GM12875 (cell line): ENCODE measurements at regions not wholly inside any gene's neighbourhood (a gene's known extent, or its start where the extent isn't known, plus 50 kb on each side); places are given as distances from the start of the nearest gene placed in this dataset.

Experiments used
- H3K4me3 ChIP-seq: one replicate; pipeline ENCODE4 v1.5.1; 2011; ENCODE audit warnings: low read depth, low read length, control low read depth
- CTCF ChIP-seq: IDR thresholded peaks from 2 replicates; pipeline ENCODE4 v1.5.1; 2011; ENCODE audit warnings: low read depth, mild to moderate bottlenecking, control low read depth, inconsistent platforms, low read length, moderate library complexity, borderline replicate concordance; ENCODE audit not compliant: insufficient read depth

DNA sequence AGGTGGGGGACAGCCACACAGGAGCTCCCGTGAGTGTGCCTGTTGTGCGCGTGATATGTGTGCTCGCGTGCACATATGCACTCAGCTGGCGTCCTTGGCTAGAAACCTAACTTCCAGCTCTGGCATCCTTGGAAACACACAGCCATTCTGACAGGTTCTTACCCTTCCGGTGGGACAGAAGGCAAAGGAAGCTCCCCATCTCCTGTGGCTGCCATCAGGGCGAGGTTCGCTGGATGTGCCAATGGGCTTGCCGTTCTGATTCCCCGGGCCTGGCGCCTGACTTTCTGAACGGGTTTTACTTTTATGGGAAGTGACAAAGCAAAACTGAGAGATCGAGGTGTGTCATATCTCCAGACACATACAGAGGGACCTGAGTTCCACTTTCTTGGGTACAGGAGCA, 124.7 kb downstream of the PAPOLA start:
- no peak for TF ChIP-seq CTCF
- H3K4me3 ChIP-seq: no peak overlapping the region

DNA sequence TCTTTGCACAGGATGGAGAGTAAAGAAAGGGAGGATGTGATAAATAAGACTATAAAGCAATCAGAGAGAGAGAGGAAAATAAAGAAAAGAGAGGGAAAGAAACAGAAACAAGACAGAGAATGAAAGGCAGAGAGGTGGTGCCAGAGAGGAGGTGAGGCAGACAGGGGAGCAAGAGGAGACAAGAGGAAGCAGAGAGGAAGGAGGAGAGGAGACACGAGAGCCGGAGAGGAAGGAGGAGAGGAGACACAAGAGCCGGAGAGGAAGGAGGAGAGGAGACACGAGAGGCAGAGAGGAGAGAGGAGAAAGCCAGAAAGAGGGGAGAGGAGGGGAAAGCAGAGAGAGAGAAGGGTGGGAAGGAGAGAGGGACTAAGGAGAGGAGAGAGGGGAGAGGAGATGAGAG, 125.2 kb downstream of the PAPOLA start:
- no peak for TF ChIP-seq CTCF
- no peak overlapping the region for H3K4me3 ChIP-seq

DNA sequence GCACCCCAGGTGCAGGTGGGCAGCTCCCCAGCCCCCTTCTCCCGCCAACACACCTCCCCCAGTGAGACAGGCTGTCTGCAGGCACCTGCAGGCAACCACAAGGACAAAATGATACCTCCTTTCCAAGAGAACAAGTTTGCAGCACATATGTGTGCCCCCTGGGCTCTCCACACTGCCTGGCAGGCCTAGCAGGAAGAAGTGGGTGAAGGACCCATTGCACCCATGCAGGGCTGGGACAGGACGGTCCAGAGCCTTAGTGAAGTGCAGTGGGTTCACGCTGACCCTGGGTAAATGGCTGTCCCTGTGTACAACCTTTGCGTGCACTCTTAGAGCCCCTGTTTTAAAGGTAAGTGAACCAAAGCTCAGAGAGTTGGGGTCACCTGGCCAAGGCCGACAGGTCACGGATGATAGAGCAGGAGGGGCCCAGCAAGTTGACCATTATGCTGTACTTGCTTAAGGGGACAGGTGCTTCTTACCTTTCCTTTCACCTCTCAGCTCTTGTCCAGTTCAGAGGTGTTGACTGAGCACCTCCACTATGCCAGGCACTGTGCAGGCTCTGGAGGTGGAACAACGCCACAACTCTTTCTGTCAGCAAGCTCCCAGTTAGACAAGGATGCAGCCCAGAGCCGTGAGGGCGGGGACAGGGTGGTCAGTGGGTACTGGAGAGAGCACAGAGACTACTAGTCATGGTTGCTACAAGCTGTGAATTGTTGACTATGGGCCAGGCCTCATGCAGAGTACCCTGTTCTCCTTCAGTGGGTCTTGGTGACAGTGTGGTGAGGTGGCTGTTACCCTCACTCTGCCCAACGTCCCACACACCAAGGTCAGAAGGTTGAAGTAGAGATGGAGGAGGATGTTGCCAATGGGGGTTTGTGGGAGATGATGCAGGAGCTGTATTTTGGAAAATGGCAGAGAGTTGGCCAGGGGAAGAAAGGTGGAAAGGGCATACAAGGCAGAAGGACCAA, 125.9 kb downstream of the PAPOLA start:
- no peak for TF ChIP-seq CTCF
- no peak overlapping the region for H3K4me3 ChIP-seq

DNA sequence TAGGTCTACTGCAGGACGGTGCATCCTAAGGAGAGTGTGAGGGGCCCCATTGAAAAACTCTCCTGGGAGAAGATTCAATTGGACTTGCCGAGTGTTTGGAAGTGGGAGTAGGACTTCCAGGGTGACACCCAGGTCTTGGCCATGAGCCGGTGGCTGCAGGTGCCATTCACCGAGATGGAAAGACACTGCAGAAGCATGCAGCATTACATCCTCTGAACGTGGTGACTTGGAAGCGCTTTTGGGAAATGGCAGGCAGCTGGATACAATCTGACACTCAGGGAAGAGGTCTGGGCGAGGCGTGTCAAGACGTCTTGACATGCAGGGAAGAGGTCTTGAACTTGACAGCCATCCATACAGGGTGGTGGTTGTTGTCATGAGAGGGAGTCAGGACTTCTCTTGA, 126.9 kb downstream of the PAPOLA start:
- no peak for TF ChIP-seq CTCF

GRCh38 chr14:96629558-96630222, 127.5 kb downstream of the PAPOLA start:
- TF ChIP-seq CTCF: no peak
- H3K4me3 ChIP-seq: no peak overlapping the region

More for the DNA sequence above, 126.9 kb downstream of the PAPOLA start:
- no peak overlapping the region for H3K4me3 ChIP-seq

DNA sequence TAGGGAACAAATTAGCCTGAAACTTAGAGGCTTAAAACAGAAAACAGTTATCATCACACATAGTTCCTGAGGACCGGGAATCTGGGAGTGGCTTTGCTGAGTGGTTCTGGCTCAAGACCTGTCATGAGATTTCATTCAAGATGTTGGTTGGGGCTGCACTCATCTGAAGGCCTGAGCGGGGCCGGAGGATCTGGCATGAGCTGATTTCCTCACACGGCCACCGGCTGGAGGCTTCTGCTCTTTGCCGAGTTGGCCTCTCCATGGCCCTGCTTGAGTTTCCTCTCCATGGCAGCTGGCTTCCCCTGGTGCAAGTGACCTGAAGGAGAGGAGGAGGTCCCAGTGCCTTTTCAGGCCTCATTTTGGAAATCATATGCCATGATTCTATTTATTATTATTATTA, 128.1 kb downstream of the PAPOLA start:
- TF ChIP-seq CTCF: no peak
- no peak overlapping the region for H3K4me3 ChIP-seq
